ENCODE measurements at regions not wholly inside any gene's neighbourhood (a gene's known extent, or its start where the extent isn't known, plus 50 kb on each side); places are given as distances from the start of the nearest gene placed in this dataset.

GRCh38 chr14:99118046-99118721 is 153.8 kb downstream of the BCL11B start:
- DNase-seq = no peak

- no peak for DNase-seq
Observed at GRCh38 chr14:99118946-99119345, 153.1 kb downstream of the BCL11B start.

Measured in NCI-H774 (cell line).